ENCODE measurements at regions not wholly inside any gene's neighbourhood (a gene's known extent, or its start where the extent isn't known, plus 50 kb on each side); places are given as distances from the start of the nearest gene placed in this dataset.
"Not testable (repeated sequence)": the region's sequence is repeated elsewhere in the genome, so short reads cannot be mapped to it uniquely, and the experiment has no call there.

DNA sequence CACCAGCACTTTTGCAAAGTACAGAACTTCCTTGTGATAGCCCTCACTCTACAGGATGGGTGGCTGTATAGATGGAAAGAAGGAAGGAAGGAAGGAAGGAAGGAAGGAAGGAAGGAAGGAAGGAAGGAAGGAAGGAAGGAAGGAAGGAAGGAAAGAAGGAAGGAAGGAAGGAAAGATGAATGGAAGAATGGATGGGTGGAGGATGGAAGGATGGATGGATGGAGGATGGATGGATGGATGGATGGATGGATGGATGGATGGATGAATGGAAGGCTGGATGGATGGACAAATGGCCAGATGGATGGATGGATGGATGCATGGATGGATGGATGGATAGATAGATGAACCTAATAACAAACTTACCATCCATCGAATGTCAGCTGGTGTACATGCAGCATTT, 256.9 kb downstream of the ANKRD60 start:
- DNase-seq (ENCODE audit: low spot score), result not testable (repeated sequence)

DNA sequence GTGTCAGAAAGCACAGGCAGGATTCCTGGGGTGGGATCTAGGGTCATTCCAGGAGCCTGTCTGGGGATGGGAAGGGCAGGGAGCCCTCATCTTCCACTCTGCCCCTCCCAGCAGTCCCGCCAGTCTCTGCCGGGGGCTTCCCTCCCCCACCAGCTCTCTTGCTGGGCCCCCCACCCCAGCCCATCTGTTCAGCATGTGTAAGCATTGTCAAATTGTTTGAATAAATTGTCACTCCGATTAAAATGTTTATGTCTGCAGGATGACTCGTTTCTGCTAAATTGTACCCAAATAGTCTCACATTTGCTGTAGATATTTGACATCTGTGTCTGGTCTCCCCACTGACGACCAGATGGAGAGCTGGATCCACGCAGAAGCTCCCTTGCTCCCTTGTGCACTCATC, 257.6 kb downstream of the ANKRD60 start:
- DNase-seq (ENCODE audit: low spot score), result no peak

DNA sequence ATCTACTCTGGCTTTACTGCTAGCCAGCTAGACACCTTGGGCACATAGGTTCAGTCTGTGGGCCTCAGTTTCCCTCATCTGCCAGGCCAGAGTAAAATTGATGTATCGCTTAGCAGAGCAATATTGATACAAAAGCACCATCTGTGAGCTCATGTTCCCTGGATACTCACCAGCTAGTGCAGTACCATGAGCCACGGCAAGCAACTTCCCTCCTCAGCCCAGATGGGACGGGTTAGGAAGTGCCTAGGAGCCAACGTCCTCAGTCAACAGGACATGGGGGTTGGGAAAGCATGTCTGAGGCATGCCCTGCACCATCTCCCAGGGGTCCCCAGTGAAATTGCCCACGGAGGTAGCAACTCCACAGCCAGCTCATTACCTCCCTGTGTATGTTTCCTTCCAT, 258.3 kb downstream of the ANKRD60 start:
- no peak for DNase-seq (ENCODE audit: low spot score)

DNA sequence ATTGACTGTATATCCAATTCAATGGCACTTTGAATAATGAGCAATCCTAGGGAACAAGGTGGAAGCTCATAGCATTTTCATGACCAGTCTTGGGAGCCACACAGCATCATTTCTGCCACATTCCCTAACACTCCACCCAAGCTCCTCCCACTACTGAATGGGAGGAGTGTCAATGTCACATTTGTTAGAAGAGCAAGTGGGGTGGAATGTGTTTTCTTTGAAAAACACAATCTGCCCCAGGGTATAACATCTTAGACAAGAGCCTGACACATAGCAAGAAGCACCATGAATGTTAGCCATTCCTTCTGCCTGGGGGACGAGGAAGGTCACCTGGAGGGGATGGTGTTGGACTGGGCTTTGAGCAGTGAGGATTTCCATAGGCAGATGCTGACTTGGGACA, 258.3 kb upstream of the PMEPA1 start:
- DNase-seq (ENCODE audit: low spot score), result no peak

DNA sequence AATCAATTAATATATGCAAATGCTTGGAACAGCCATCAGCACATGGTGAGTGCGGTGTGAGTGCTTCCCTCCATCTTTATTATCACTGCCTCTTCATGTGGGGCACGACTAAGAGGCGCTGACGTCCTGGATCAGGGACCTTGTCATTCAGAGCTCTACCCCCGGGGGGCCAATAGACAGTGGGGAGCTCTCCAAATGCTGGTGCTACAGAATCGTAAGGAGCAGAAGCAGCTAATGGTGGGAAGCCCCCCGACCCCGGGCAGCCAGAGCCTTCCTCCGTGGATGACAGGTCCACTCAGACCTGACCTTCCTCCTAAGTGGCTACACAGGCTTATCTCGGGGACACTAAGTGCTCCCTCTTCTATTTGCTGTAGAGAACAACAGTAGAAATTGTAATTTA, 257.5 kb upstream of the PMEPA1 start:
- DNase-seq (ENCODE audit: low spot score), result no peak

DNA sequence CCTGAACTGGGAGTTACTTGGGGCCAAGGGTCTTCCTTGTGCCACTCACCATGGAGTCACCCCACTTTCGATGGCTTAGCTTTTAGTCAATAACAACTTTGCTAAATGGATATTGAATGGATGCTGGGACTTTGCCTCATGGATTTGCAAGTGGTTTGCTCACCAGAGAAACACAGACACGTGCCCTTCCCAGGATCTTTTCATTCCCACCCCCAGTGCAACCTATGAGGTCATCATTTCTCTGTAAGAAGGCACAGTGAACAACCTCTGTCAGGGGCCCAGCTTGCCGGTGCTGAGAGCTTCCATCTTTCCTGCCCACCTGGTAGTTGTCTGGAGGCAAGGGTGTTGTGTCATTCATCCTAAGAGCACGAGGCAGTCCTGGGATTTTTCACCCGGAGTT, 256.8 kb upstream of the PMEPA1 start:
- no peak for DNase-seq (ENCODE audit: low spot score)

DNA sequence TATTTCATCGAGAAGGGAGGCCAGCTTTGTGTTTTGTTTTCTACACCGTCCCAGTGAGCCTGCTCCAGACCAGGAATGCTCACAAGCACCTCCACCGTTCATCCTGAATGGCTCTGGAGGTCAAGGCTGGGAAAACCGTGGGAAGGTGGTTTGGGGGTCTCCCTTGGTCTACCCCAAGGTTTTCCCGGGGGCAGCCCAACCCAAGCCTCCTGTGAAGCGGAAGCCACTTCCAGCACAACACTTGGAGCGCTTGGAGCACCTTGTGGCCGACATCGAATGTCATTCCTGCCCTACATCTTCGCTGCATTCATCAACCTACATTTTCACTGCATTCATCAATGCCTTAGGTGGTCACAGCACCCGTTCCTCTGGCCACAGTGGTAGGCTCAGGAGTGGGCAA, 255.6 kb upstream of the PMEPA1 start:
- no peak for DNase-seq (ENCODE audit: low spot score)

DNA sequence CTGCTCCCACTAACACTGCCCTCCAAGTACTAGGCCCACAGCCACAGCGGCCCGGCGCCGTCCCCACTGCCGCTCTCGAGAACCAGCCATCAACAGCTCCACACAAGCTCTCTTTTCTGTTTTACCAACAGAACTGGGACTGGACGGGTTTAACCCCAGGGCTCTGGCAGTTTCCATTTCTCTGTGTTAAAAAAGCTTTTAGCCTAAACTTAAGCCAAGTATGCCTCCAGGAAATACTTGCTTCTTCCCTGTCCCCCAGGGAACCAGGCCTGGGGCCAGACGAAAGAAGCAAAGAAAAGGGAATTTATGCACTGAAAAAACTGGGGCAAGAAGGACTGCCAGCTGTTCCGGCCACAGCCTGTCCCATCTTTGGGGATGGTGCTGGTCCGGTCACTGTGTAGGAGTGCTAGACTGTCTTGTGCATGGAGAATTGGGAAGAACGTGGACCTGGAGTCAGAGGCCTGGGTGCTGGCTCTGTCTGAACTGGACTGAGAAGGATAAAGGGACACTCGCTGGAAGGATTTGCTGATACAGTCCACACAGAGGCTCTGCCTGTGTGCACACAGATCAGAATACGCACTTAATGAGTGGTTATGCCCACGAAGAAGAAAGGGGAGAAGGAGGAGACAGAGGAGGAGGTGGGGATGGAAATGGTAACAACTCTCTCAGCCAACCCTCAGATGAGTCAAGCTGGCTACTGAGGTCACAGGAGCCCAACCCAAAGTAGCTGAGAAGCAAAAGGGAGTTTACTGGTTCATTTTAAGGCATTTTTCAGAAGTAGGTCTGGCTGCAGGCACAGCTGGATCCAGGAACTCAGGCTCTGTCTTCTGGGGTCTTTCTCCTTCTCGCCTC, 254.4 kb upstream of the PMEPA1 start:
- no peak for DNase-seq (ENCODE audit: low spot score)

DNA sequence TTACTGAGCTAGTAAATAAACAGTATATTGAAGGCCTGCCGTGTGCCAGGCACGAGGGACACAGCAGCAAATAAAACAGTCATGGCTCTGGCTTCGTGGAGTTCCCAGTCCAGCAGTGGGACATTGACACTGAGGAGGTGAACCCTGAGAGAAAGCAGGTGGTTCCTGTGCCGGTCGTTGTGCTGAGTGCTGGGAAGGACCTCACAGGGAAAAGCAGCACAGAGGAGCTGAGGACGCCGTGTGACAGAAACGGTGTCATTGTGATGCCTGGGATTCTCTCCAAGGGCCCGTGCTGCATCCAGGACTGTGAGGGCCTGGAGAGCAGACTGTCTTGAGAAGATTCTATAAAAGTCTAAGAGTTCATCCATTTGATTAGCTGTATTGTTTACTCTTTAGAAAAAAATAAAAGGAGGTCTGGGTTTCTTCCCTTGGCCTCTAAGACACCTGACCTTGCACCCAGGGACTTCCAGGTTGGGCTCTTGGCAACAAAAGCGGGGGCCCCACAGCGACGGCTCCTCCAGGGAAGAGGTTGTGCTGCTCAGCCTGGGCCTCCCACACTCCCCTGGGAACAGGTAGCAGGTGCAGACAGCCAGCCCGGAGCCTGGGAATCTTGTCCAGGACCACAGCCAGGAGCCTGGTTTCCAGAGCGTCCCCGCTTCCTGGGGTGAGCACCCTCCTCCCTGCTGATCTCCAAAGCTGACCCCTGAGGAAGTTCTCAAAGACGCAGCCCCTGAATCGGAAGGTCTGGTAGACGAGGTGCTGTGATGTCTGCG, 251.2 kb upstream of the PMEPA1 start:
- no peak for DNase-seq (ENCODE audit: low spot score)

DNA sequence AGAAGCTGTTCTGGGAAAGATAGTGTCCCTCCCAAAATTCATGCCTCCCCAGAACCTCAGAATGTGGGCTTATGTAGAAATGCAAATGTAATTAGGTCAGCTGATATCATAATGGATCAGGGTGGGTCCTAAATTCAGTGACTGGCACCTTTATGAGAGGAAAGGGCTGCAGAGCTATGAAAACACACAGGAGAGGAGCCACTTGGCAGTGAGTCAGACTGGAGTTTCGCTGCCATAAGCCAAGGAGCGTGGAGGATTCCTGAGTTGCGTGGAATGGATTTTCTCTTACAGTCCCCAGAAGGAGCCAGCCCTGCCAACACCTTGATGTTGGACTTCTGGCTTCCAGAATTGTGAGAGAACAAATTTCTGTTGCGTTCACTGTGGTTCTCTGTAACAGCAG, 249.8 kb upstream of the PMEPA1 start:
- DNase-seq (ENCODE audit: low spot score), result no peak

DNA sequence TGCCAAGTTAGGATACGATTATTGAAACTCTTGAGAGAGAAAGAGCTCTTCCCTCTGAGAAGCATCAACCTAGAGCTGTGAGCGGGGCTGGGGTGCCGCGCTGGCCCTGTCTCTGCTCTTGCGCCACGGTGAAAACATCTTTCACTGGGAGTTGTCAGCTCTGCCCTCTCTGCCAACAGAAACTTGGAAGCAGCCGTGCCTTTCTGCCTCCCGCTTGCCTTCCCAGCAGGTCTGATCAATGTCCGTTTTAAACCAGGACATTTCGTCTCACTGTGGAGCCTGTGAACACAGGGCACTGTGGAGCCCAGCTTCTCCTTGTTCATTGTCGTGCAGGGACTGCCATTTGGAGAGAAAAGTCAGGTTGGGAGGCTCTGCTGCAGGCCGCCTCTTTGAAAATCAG, 249.2 kb upstream of the PMEPA1 start:
- DNase-seq (ENCODE audit: low spot score), result no peak

DNA sequence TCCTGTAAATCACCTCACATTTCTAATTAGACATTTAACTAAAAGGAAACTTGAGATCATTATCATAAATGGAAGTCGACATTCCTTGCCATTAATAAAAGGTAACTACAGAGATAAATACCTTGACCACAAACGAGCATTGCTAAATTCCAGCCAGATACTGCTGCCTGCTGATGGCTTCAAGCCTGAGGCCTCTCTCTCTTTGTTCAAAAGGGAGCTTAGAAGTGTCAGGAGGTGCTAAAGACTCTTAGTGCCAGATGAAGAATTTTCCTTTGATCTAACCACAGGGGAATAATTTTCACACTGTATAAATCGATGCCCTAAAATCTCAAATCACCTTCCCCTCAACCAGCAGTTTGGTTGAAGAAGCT, 248.2 kb upstream of the PMEPA1 start:
- no peak for DNase-seq (ENCODE audit: low spot score)

DNA sequence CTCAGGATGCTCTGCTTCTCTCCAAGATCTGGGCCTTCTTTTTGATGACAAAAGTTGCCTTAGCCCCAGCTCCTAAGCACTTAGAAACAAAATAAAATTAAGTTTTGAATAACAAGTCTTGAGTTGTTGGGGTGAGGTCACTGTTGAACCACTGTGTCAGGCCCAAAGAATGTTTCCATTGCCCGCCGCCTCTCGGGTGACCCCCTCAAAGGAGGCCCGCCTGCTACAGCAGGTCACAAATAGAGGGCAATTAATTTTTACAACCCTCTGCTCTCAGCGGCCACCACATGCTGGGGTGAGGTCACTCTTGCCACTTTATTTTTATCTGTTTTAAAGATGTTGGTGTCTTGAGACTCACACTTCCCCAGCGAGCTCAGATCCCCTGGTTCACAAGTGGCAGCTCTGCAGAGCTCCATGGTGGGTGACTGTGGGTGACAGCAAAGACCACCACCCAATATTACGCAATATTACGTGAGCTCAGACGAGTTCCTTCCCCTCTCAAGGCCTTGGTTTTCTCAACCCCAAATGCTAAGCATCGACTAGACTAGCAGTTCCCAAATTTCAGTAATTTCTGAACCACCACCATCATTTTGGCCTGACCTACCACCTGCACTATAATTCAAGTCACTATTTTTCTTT, 247.7 kb upstream of the PMEPA1 start:
- DNase-seq (ENCODE audit: low spot score), result no peak

DNA sequence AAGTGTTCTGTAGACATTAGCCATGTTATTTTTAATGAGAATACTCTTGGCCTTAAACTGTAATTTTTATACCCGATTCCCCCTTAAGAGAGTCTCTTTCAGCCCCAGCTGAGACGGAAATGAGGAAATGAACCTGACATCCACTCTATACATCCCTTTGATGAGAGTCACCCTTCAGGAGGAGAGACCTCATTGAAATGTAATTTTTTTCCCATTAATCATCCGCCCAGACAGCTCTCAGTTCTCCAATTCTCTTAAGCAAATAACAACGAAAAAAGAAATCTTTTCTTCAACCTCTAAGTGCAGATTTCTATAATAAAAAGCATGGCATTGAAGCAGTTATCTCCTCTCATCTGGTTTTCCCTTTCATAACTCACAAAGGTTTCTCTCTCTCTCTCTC, 243.8 kb upstream of the PMEPA1 start:
- no peak for DNase-seq (ENCODE audit: low spot score)

DNA sequence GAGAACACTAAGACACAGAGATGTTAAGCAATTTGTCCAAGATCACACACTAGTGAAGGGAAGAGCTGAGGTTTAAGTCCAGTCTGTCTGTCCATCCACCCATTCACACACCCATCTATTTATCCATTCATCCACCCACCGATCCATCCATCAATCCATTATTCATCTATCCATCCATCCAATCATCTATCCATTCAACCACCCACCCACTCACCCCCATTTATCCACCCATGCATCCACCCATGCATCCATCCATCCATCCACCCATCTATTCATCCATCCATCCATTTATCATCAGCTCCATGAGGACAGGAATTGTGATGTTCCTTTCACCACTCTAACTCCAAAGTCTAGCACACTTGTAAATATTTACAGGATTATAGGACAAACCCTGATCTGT, 242.3 kb upstream of the PMEPA1 start:
- DNase-seq (ENCODE audit: low spot score), result no peak

DNA sequence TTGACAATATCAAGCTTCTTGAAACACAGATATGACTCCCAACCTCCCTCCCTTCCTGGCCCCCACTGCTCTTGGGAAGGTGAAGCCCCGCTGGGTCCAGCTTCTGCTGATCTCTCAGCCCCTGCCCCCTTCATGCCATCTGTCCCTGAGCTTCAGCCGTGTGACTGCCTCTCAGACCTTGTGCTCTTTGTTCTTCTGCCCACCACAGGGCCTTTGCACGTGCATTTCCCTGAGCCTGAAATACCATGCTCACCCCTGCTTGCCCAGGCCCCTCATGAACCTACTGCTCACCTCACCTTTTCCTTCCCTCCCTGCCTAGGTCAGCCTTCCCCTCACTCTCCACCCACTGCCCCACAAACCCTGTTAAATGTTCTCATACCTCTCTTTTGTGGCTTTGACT, 241.7 kb upstream of the PMEPA1 start:
- DNase-seq (ENCODE audit: low spot score), result no peak

DNA sequence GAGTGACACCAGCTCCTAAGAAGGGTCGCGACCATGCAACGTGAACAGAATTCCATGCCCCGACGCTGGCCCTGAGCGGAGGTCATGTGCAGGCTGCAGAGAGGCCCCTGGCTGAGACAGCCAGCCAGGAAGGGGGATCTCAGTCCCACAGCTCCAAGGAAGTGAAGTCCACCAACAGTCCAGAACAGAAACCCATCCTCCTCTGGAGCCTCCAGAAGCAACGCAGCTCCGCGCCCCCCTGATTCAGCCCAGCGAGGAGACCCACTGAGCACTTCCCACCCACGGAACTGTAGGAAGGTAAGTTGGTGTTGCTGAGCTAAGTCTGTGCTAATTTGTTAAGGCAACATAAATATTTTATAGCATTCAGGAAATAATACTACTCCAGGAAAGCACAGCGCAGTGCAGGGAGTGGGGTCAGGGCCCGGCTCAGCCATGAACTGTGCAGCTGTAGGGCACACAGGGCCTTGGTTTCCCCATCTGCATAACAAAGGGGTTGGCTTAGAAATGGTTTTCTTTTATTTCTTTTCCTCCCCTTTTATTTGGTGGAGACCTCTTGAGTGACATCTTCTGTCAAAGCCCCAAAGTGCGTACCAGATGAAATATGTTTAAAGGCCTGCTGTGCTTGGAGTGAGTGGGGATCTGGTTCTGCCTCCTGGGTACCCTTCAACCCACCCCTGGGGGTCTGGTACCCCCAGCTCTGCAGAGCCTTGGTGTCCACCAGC, 241.1 kb upstream of the PMEPA1 start:
- no peak for DNase-seq (ENCODE audit: low spot score)

DNA sequence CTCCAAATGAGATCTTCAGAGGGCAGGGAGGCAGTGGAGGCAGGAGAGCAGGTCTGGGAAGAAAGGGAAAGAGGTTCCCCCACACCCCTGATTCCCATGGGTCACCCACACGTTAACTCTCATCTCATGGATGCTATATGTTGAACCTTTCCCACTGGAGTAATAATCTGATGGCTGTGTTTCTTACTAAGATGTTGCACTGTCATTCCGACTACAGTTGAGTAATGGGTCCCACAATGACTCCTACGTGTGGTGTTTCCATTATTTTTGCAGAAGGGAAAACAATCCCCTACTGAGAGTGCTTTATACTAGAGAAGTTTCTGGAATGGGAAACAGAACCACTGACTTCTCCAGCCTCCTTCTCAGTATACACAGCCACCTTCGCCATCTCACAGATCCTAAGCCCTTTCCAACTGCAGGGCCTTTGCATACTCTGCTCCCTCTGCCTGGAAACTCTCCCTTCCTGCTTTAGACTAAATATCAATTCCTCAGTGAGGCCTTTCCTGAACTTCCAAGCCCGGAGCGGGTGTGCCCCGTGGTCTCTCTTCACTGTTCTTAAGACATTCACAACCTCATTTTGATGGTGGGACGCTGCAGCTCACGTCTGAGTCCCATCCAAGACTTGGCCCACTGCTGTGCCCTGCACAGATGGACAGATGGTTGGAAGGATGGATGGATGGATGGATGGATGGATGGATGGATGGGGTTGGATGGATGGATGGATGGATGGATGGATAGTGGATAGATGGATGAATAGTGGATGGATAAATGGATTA, 238.6 kb upstream of the PMEPA1 start:
- no peak for DNase-seq (ENCODE audit: low spot score)

DNA sequence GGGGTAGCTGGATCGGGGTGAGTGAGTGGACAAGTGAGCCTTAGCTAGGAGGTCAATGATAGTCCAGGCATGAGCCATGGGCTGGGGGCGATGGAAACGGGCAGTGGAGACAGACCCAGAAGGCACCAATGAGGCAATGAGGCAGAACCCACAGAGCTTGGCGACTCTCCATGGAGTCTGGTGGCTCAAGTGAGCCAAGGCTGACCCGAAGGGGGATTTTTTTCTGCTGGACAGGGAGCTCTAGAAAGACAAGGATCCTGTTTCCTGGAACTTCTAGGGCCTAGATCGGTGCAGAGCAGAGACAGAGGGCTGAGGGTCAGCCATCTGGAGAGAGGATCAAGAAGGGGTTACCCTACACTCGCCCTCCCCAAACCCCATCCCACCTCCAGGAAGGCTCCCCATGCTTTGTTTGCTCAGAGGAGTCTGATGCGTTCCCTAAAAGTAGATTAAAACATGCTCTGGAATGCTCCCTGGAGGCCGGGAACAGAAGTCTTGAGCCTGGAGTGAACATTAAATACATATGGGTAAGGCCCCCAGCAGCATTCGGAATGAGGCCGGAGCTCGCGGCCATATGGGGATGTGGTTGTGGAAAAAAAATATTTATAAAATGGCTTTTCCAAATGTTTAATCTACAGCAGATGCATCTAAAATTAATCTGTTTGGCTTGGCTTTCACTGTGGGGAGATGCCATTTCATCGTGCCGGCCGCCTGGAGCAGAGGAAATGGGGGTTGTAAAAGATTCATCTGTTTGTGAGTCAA, 237.8 kb upstream of the PMEPA1 start:
- DNase-seq (ENCODE audit: low spot score), result no peak

DNA sequence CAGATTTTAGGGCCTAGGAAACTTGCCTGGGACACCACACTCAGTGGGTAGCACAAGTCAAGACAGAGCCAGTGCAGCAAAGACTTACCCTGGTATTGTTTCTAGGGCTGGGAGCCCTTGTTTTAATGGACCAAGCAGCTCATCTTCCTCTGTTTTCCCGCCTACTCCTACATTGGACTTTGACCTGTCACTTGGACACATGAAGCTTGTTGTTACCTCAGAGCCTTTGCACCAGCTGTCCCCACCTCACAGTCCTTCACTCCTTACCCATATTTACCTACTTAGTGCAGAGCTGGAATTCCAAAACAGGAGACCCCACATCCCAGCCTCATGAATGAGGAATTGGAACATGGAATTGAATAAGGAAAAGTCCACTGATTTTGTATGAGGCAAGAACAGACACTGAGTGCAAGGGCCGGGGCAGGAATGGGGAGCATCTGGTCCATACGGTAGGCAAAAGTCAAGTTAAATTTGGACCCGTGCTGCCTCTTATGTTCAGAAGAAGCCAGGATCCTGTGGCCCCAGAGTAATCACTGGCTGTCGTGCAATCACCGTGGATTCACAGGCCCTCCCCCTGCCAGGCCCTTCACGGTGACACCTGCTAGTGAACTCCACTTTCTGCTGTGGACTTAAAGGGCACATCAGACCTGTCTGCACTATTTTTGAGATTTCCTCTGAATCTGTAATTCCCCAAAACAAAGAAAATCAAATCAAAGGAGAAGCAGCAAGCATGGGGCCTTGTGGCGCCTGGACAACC, 236.9 kb upstream of the PMEPA1 start:
- DNase-seq (ENCODE audit: low spot score), result no peak

All from AG08396 (cell line).